Muscle layer of duodenum (tissue), 2 donors: ENCODE measurements at regions not wholly inside any gene's neighbourhood (a gene's known extent, or its start where the extent isn't known, plus 50 kb on each side); places are given as distances from the start of the nearest gene placed in this dataset.

Source experiments
- H3K27ac ChIP-seq: one replicate; pipeline ENCODE4 v1.7.0; 2013; ENCODE audit warnings: mild to moderate bottlenecking, low read length
- H3K27me3 ChIP-seq: one replicate; pipeline ENCODE4 v1.7.0; 2013; ENCODE audit warnings: low read depth, mild to moderate bottlenecking, control low read depth, low read length
- H3K36me3 ChIP-seq, 2 donors: one replicate each; pipeline ENCODE4 v1.7.0; 2013; ENCODE audit warnings: low read length in 2 of 2, control low read depth in 1 of 2, mild to moderate bottlenecking in 1 of 2; ENCODE audit not compliant: insufficient read depth in 2 of 2, control insufficient read depth in 1 of 2
- H3K4me1 ChIP-seq, 2 donors: one replicate each; pipeline ENCODE4 v1.7.0; 2013; ENCODE audit warnings: low read length in 2 of 2, mild to moderate bottlenecking in 2 of 2, control low read depth in 1 of 2, moderate library complexity in 1 of 2; ENCODE audit not compliant: insufficient read depth in 2 of 2, control insufficient read depth in 1 of 2
- H3K4me3 ChIP-seq, 2 donors: one replicate each; pipeline ENCODE4 v1.7.0; 2013; ENCODE audit warnings: low read length in 2 of 2, low read depth in 1 of 2, mild to moderate bottlenecking in 1 of 2
- H3K9me3 ChIP-seq, 2 donors: one replicate each; pipeline ENCODE4 v1.7.0; 2013; ENCODE audit warnings: low read length in 2 of 2, control low read depth in 1 of 2, mild to moderate bottlenecking in 1 of 2; ENCODE audit not compliant: control insufficient read depth in 1 of 2
- donor health status: healthy.

DNA sequence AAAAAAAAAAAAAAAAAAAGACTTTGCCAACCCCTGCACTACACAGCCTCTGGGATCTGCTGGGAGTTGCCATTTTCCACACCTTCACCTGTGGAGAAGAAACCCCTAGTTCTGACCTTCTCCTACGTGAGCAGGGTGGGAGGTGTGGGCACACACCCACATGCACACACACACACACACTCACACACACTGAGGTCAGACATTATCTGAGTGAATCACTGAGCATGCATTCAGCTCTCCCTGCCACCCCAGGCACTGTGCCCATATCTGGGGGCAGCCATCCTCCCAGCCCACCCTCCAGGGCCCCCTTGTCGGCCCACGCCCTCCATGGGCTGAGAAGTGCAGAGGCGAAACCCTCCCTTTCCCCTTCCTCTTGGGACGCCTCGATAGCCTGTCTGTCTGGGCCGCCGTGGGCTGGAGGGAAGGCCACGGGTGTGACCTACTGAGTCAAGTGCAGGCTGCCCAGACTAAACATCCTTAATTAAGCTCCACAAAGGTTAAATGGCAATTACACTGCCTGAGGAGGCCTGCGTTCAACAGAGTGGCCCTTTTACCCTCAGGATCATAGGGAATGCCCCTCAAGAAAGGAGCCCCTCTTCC, 143.8 kb downstream of the C16orf95 start:
- H3K36me3 ChIP-seq = no peaks in the 10 kb centered on the region
- no peak overlapping the region for H3K27ac ChIP-seq
- no peaks in the 10 kb centered on the region for H3K9me3 ChIP-seq
- no peaks in the 10 kb centered on the region for H3K4me1 ChIP-seq
- H3K27me3 ChIP-seq = no peaks in the 10 kb centered on the region
- H3K4me3 ChIP-seq = no peak overlapping the region

DNA sequence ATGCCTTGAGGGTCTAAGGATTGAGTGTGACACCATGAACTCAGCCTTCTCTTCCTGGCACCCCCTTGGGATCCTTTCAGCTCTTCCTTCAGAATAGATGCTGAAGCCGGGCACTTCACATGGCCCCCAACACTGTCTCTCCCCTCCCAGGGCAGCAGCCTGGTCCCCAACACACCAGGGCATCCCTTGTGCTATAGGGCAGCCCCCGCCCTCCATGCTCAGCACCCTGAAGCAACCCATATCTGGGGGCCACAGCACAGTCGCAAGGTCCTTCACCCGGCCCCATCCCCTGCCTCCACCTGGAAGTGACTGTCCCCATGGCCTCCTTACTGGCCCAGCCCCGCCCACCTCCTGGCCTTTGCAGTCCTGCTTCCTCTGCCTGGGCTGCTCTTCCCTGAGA, 143.1 kb downstream of the C16orf95 start:
- H3K36me3 ChIP-seq = no peaks in the 10 kb centered on the region
- H3K4me1 ChIP-seq = no peaks in the 10 kb centered on the region
- H3K27me3 ChIP-seq = no peaks in the 10 kb centered on the region
- H3K9me3 ChIP-seq = no peaks in the 10 kb centered on the region
- H3K27ac ChIP-seq = no peak overlapping the region
- H3K4me3 ChIP-seq = no peak overlapping the region

DNA sequence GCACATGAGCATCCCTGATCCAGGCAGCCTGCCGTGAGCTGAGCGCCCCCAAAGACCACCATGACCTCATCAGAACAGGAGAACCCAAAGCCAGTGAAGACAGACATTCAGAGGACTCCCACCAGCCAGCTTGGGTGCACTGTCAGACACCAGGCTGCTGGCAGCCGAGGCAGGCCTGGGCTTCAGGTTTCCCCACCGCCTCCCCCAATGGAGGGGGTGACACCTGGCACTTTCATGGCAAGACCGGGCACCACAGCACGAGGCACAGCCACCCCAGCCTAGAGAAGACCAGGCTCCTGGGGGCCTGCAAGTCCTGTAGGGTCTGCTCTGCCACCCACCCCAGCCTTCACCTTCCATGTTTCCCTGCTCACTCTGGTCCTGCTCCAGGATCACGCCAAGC, 140.5 kb downstream of the C16orf95 start:
- Histone ChIP-seq H3K9me3 (no peaks in the 10 kb centered on the region), H3K4me1 (no peaks in the 10 kb centered on the region), H3K27ac (no peak overlapping the region), H3K4me3 (no peak overlapping the region), H3K27me3 (no peaks in the 10 kb centered on the region), H3K36me3 (no peaks in the 10 kb centered on the region)

DNA sequence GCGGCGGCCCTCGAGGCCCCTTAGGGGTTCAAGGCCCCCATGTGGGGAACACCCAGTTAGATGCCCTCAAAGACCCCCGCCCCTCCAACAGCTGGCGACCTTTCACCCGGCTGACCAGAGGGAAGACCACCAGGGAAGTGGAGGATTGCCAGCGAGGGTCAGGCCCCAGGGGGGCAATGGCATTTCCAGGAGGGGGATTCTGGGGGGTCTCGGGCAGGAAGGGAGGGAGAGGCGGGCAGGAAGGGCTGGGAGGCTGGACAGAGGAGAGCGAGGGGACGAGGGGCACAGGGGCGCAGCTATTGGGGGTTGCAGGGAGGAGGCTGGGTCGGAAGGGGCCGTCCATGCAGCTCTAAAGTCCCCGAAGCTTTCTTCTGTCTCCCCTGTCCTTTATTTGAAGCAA, 139.5 kb downstream of the C16orf95 start:
- Histone ChIP-seq H3K36me3 (no peaks in the 10 kb centered on the region), H3K4me3 (no peak overlapping the region), H3K27ac (no peak overlapping the region), H3K27me3 (no peaks in the 10 kb centered on the region), H3K4me1 (no peaks in the 10 kb centered on the region), H3K9me3 (no peaks in the 10 kb centered on the region)

DNA sequence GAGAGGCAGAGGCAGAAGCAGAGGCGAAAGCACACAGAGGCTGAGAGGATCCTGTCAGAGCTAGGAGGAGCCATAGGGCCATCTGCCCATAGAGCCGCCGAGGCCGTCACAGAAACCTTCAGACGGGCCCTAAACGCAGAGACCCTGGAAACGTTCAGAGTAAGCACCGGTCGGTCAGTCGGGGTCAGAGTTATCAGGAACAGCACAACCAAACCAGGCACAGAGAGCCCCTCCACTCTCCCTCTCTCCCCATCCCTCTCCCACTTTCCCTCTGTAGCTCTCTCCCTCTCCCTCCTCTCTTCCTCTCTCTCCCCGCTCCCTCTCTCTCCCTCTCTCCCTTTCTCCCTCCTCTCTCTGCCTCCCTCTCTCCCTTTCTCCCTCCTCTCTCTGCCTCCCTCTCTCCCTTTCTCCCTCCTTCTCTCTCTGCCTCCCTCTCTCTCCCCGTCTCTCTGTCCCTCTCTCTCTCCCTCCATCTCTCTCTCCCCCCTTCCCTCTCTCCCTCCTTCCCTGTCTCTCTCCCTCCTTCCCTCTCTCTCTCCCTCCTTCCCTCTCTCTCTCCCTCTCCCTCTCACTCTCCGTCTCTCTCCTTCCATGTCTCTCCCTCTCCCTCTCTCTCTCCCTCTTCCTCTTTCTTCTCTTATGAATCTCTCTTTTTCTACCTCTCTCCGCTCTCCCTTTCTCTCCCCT, 138.9 kb downstream of the C16orf95 start:
- H3K4me3 ChIP-seq = no peak overlapping the region
- no peak overlapping the region for H3K27ac ChIP-seq
- no peaks in the 10 kb centered on the region for H3K36me3 ChIP-seq

DNA sequence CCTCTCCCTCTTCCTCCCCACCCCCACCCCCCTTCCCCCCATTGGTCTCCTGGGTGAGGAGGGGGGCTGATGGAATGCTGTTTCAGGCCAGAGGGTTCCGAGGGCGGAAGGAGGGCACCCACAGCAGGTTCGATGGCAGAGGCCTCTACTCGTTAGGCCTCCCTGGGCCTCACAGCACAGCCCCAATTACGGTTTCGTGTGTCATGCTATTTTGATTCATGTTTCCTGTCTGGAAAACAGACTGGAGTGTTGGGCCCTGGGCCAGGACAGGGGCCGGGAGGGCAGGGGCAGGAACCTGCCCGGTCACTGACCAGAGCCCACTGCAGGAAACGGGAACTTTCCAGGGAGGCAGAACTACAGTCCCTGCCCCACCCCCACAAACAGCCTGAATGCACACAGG, 138.2 kb downstream of the C16orf95 start:
- Histone ChIP-seq H3K27me3 (no peaks in the 10 kb centered on the region), H3K4me1 (no peaks in the 10 kb centered on the region), H3K27ac (no peak overlapping the region), H3K36me3 (no peaks in the 10 kb centered on the region), H3K9me3 (no peaks in the 10 kb centered on the region), H3K4me3 (no peak overlapping the region)

More for the DNA sequence above, 138.9 kb downstream of the C16orf95 start:
- Histone ChIP-seq H3K4me1 (no peaks in the 10 kb centered on the region), H3K27me3 (no peaks in the 10 kb centered on the region), H3K9me3 (no peaks in the 10 kb centered on the region)

DNA sequence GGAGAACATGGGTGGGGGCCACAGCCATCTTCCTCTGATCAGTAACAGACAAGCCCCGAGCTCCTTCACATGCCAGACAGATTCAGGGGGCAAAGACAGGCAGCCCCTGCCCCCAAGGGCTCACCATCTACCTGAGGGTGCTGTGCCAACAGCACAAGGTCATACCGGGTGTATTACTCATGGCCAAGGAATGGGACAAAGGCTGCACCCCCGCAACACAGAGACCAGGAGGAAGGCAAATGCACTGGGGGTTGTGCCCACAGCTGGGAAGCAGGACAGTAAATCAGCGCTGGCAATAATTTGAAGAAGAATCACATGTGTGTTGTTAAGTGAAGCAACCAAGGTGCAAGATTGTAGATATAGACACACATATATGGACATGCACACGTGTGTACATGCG, 137.1 kb downstream of the C16orf95 start:
- no peak overlapping the region for H3K4me3 ChIP-seq
- H3K27me3 ChIP-seq = no peaks in the 10 kb centered on the region
- H3K36me3 ChIP-seq = no peaks in the 10 kb centered on the region
- no peak overlapping the region for H3K27ac ChIP-seq
- H3K9me3 ChIP-seq = no peaks in the 10 kb centered on the region
- no peaks in the 10 kb centered on the region for H3K4me1 ChIP-seq

DNA sequence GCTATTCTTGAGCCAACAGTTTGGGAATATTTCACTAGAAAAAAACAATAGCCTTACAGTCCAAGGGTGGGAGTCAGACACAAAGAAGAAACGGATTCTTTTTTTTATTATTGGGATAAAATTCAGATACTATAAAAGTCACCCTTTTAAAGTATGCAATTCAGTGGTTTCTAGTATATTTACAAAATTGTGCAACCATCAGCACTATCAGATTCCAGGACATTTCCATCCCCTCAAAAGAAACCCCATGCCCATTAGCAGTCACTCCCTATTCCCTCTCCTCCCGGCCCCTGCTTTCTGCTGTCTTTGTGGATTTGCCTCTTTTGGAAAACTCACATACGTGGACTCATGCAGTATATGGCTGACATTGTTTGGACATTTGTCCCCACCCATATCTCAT, 134.4 kb downstream of the C16orf95 start:
- H3K27ac ChIP-seq = no peak overlapping the region
- no peaks in the 10 kb centered on the region for H3K27me3 ChIP-seq
- H3K36me3 ChIP-seq = no peaks in the 10 kb centered on the region
- H3K9me3 ChIP-seq = no peaks in the 10 kb centered on the region
- no peaks in the 10 kb centered on the region for H3K4me1 ChIP-seq
- no peak overlapping the region for H3K4me3 ChIP-seq

DNA sequence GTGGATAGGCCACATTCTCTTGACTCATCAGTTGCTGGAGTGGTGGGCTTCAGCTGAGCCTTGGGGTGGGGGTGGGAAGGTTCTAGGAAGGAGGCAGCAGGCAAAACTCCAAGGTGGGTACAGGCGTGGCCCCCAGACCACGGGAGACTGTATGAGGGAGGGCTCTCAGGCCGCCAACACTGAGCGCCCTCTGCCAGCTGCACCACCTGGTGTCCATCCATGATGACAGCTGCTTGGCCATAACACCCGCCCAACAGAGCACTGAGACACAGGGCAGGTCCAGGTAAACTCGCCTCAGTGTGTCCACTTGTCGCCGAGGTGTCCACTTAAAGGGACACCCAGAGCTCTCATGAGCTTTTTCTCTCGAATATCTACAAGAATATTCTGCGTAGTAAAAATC, 133.5 kb downstream of the C16orf95 start:
- Histone ChIP-seq H3K36me3 (no peaks in the 10 kb centered on the region), H3K27me3 (no peaks in the 10 kb centered on the region), H3K4me3 (no peak overlapping the region), H3K4me1 (no peaks in the 10 kb centered on the region), H3K9me3 (no peaks in the 10 kb centered on the region), H3K27ac (no peak overlapping the region)

DNA sequence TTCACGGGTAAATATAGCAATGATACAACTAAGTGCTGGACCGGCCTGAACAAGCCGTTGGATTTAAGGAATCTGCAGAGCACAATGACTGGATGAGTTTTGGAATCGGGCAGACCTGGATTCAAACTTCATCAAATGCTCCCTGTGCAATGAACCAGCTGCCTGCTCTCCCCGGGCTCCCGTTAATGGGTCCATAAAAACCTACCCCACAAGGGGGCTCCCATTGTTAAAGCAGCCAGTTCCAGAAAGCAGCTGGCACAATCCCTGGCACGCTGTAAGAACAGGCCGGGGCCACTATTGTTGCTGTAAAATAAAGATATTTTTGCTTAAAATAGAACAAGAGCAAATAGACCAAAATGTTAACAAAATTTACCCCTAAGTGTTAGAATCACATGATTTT, 131.9 kb downstream of the C16orf95 start:
- Histone ChIP-seq H3K27ac (no peak overlapping the region), H3K27me3 (no peaks in the 10 kb centered on the region), H3K9me3 (peaks cover 0 to 11% of the 10 kb centered on the region in 2 donors), H3K4me1 (no peaks in the 10 kb centered on the region), H3K4me3 (no peak overlapping the region), H3K36me3 (no peaks in the 10 kb centered on the region)

DNA sequence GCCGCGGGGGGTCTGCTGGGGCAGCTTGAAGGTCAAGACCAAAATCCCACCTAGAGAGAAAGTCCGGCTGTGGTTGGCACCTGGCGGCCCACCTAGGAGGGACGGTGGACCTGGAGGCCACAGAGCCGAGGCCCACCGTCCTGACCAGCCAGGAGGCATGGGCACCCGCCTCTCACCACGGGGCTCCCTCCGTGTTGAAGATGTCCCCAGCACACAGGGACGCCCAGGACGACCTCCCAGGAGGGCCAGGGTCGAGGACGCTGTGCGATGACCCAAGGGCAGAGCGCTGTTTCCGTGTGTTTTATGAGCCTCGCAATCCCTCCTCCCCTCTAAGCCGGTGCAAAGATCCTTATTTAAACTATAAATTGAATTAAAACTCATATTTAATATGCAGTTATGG, 131.2 kb downstream of the C16orf95 start:
- Histone ChIP-seq H3K9me3 (peaks cover 0 to 15% of the 10 kb centered on the region in 2 donors), H3K4me3 (no peak overlapping the region), H3K36me3 (no peaks in the 10 kb centered on the region), H3K4me1 (no peaks in the 10 kb centered on the region), H3K27me3 (no peaks in the 10 kb centered on the region), H3K27ac (no peak overlapping the region)

DNA sequence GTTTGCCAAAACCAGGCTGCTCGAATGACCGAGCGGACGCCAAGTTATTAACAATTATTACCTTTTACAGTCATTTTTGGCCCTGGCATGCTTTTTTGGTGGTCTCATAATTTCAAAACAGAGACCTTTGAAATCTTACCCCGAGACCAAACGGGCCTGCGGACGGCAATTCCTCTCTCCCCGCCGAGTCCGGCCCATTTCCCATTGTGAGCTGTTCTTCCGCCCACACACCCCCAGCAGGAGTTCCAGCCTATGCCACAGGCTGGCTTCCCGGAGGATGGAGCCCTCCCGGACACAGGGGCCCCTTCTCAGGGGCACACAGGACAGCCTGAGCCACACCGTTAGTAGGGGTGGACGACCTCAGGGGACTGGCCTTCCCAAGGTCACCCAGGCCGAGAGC, 130.7 kb downstream of the C16orf95 start:
- Histone ChIP-seq H3K4me1 (no peaks in the 10 kb centered on the region), H3K4me3 (no peak overlapping the region), H3K36me3 (no peaks in the 10 kb centered on the region), H3K27ac (no peak overlapping the region), H3K27me3 (no peaks in the 10 kb centered on the region), H3K9me3 (peaks cover 0 to 15% of the 10 kb centered on the region in 2 donors)
